HEK293T (cell line): ENCODE measurements at regions not wholly inside any gene's neighbourhood (a gene's known extent, or its start where the extent isn't known, plus 50 kb on each side); places are given as distances from the start of the nearest gene placed in this dataset.

Source experiments
- CTCF ChIA-PET: fragments of 350-600 bp; formaldehyde crosslinking; extraction: SDS; loops from one replicate; lab custom pipeline; 2021; ENCODE audit warnings: antibody characterized with exemption, inconsistent platforms; lab: Yijun Ruan, JAX
- POLR2A ChIA-PET: fragments of 350-600 bp; formaldehyde crosslinking; extraction: SDS; loops from one replicate; lab custom pipeline; 2020; ENCODE audit warnings: antibody characterized with exemption, inconsistent platforms; lab: Yijun Ruan, JAX
- DNase-seq: peaks from one replicate; pipeline ENCODE4 v3.0.0; 2012; ENCODE audit warnings: mixed read lengths; ENCODE audit errors: extremely low spot score
- ARNT ChIP-seq: fragments of 450-650 bp; IDR thresholded peaks from 2 replicates; pipeline ENCODE4 v1.6.1; 2017; ENCODE audit warnings: mild to moderate bottlenecking
- BHLHE40 ChIP-seq: fragments of 450-650 bp; IDR thresholded peaks from 2 replicates; pipeline ENCODE4 v1.6.1; 2016; ENCODE audit warnings: mild to moderate bottlenecking, moderate library complexity, borderline replicate concordance
- CTBP1 ChIP-seq: fragments of 450-650 bp; IDR thresholded peaks from 2 replicates; pipeline ENCODE4 v1.6.1; 2016; ENCODE audit warnings: borderline replicate concordance
- ELF4 ChIP-seq: fragments of 450-650 bp; IDR thresholded peaks from 2 replicates; pipeline ENCODE4 v1.6.1; 2017; ENCODE audit warnings: antibody characterized with exemption
- FOXA1 ChIP-seq: fragments of 450-650 bp; IDR thresholded peaks from 2 replicates; pipeline ENCODE4 v1.6.1; 2016; ENCODE audit warnings: mild to moderate bottlenecking
- FOXK2 ChIP-seq: fragments of 450-650 bp; IDR thresholded peaks from 2 replicates; pipeline ENCODE4 v1.6.1; 2016; ENCODE audit warnings: mild to moderate bottlenecking
- FOXM1 ChIP-seq: fragments of 450-650 bp; IDR thresholded peaks from 2 replicates; pipeline ENCODE4 v1.6.1; 2017; ENCODE audit warnings: mild to moderate bottlenecking, borderline replicate concordance
- HDGF ChIP-seq: fragments of 450-650 bp; IDR thresholded peaks from 2 replicates; pipeline ENCODE4 v1.6.1; 2017; ENCODE audit warnings: antibody characterized with exemption, borderline replicate concordance
- L3MBTL2 ChIP-seq: fragments of 450-650 bp; conservative IDR thresholded peaks from 2 replicates; pipeline ENCODE4 v1.6.1; 2016; ENCODE audit warnings: mild to moderate bottlenecking
- LEF1 ChIP-seq: fragments of 450-650 bp; IDR thresholded peaks from 2 replicates; pipeline ENCODE4 v1.6.1; 2017; ENCODE audit warnings: mild to moderate bottlenecking, borderline replicate concordance
- NFRKB ChIP-seq: fragments of 450-650 bp; IDR thresholded peaks from 2 replicates; pipeline ENCODE4 v1.6.1; 2016; ENCODE audit warnings: mild to moderate bottlenecking, moderate library complexity
- PKNOX1 ChIP-seq: fragments of 450-650 bp; IDR thresholded peaks from 2 replicates; pipeline ENCODE4 v1.6.1; 2016
- SP1 ChIP-seq: fragments of 450-650 bp; IDR thresholded peaks from 2 replicates; pipeline ENCODE4 v1.6.1; 2017
- SUZ12 ChIP-seq: fragments of 450-650 bp; IDR thresholded peaks from 2 replicates; pipeline ENCODE4 v1.6.1; 2016; ENCODE audit warnings: mild to moderate bottlenecking
- TARDBP ChIP-seq: fragments of 450-650 bp; IDR thresholded peaks from 2 replicates; pipeline ENCODE4 v1.6.1; 2016
- ZNF384 ChIP-seq: fragments of 450-650 bp; IDR thresholded peaks from 2 replicates; pipeline ENCODE4 v1.6.1; 2016

- no peak for TF ChIP-seq CTBP1
- no peak for TF ChIP-seq SP1
- TF ChIP-seq ELF4: no peak
- TF ChIP-seq FOXA1: no peak
- TF ChIP-seq NFRKB: no peak
- TF ChIP-seq HDGF: no peak
- TF ChIP-seq PKNOX1: no peak
- TF ChIP-seq L3MBTL2: no peak
- TF ChIP-seq ARNT: no peak
- TF ChIP-seq FOXK2: no peak
- TF ChIP-seq BHLHE40: no peak
- no peak for TF ChIP-seq TARDBP
- TF ChIP-seq FOXM1: no peak
- TF ChIP-seq LEF1: no peak
- no peak for TF ChIP-seq ZNF384
- TF ChIP-seq SUZ12: no peak
- POLR2A ChIA-PET: no interaction called here
- no peak for DNase-seq
- CTCF ChIA-PET: no interaction called here
These were observed 257.1 kb downstream of the OPA1 start for GRCh38 chr3:193850084-193850619.

- no peak for DNase-seq
- POLR2A ChIA-PET: no interaction called here
- TF ChIP-seq NFRKB (no peak), ZNF384 (no peak), TARDBP (no peak), BHLHE40 (no peak), HDGF (no peak)
- CTCF ChIA-PET: no interaction called here
These were observed 258.4 kb downstream of the OPA1 start for GRCh38 chr3:193851428-193851847.

- CTCF ChIA-PET: no interaction called here
- POLR2A ChIA-PET: no interaction called here
- peak; percentile 22 for DNase-seq
- TF ChIP-seq SP1 (no peak), ELF4 (no peak), SUZ12 (no peak), ARNT (no peak), BHLHE40 (no peak), L3MBTL2 (no peak), FOXM1 (no peak), TARDBP (no peak), NFRKB (no peak), HDGF (no peak), ZNF384 (no peak), FOXA1 (no peak), CTBP1 (no peak), FOXK2 (no peak), LEF1 (no peak), PKNOX1 (no peak)
These were observed 259.1 kb downstream of the OPA1 start for GRCh38 chr3:193851941-193852674.

- no peak for DNase-seq
- POLR2A ChIA-PET: no interaction called here
These were observed 259.9 kb downstream of the OPA1 start for GRCh38 chr3:193852901-193853300.

GRCh38 chr3:193853511-193854219, 260.7 kb downstream of the OPA1 start:
- DNase-seq: no peak
- POLR2A ChIA-PET: no interaction called here
- TF ChIP-seq FOXM1: no peak
- no peak for TF ChIP-seq FOXK2
- no peak for TF ChIP-seq TARDBP
- TF ChIP-seq FOXA1: no peak
- TF ChIP-seq LEF1: no peak
- no peak for TF ChIP-seq PKNOX1
- no peak for TF ChIP-seq SUZ12
- no peak for TF ChIP-seq CTBP1
- no peak for TF ChIP-seq SP1
- no peak for TF ChIP-seq BHLHE40
- no peak for TF ChIP-seq HDGF
- no peak for TF ChIP-seq ZNF384
- CTCF ChIA-PET: no interaction called here

More at GRCh38 chr3:193852901-193853300, 259.9 kb downstream of the OPA1 start:
- TF ChIP-seq SP1 (no peak), BHLHE40 (no peak), ZNF384 (no peak), NFRKB (no peak)
- CTCF ChIA-PET: no interaction called here

- no peak for DNase-seq
- POLR2A ChIA-PET: no interaction called here
- CTCF ChIA-PET: no interaction called here
These were observed 265.0 kb downstream of the OPA1 start for GRCh38 chr3:193857996-193858395.

More at GRCh38 chr3:193857996-193858395, 265.0 kb downstream of the OPA1 start:
- TF ChIP-seq LEF1: no peak
- no peak for TF ChIP-seq NFRKB
- TF ChIP-seq SP1: no peak
- no peak for TF ChIP-seq ELF4
- TF ChIP-seq HDGF: no peak
- no peak for TF ChIP-seq L3MBTL2
- no peak for TF ChIP-seq TARDBP
- TF ChIP-seq BHLHE40: no peak
- no peak for TF ChIP-seq CTBP1
- TF ChIP-seq FOXK2: no peak
- TF ChIP-seq FOXA1: no peak
- no peak for TF ChIP-seq PKNOX1
- no peak for TF ChIP-seq FOXM1
- TF ChIP-seq SUZ12: no peak
- TF ChIP-seq ZNF384: no peak
- no peak for TF ChIP-seq ARNT
